ENCODE measurements at regions not wholly inside any gene's neighbourhood (a gene's known extent, or its start where the extent isn't known, plus 50 kb on each side); places are given as distances from the start of the nearest gene placed in this dataset.

- no peak for ATAC-seq
- Histone ChIP-seq H3K27ac (no peak overlapping the region), H3K4me3 (no peak overlapping the region), H3K4me1 (no peaks in the 10 kb centered on the region), H3K9me3 (no peaks in the 10 kb centered on the region), H3K4me2 (no peak overlapping the region)
- 50% methylated on average over 9 of the region's 9 CpGs for WGBS (ENCODE audit: missing lambda C conversion rate)
- CTCF ChIA-PET = no interaction called here
- TF ChIP-seq GATA3 (IDR thresholded peaks at IDR 0.05; ENCODE audit: borderline replicate concordance) (no peak), ZNF302 (CRISPR knock-in tag; IDR thresholded peaks at IDR 0.05) (no peak), REST (IDR thresholded peaks at IDR 0.05) (no peak), KDM1A (IDR thresholded peaks at IDR 0.05; ENCODE audit: low read depth) (no peak), BHLHE40 (IDR thresholded peaks at IDR 0.05; ENCODE audit: low read depth, low read length) (no peak), CHD2 (IDR thresholded peaks at IDR 0.05; ENCODE audit: low read length, partially characterized antibody) (no peak), FOXS1 (CRISPR knock-in tag; IDR thresholded peaks at IDR 0.05) (no peak), FOSB (CRISPR knock-in tag; IDR thresholded peaks at IDR 0.05) (no peak)
- no peak for DNase-seq (ENCODE audit: low read depth in 1 of 2, low spot score in 1 of 2)
- FAIRE-seq = no peak
- POLR2A ChIA-PET = no interaction called here
These were observed 198.7 kb upstream of the VSTM2A start for GRCh38 chr7:54343511-54343910.

- ATAC-seq (no peak), DNase-seq (ENCODE audit: low read depth in 1 of 2, low spot score in 1 of 2) (no peak), FAIRE-seq (no peak)
- Histone ChIP-seq H3K4me3 (no peak overlapping the region), H3K27ac (no peak overlapping the region), H3K4me1 (no peaks in the 10 kb centered on the region), H3K9me3 (no peaks in the 10 kb centered on the region), H3K4me2 (no peak overlapping the region)
- 0% methylated on average over 1 of the region's 1 CpG for WGBS (ENCODE audit: missing lambda C conversion rate)
- CTCF ChIA-PET = no interaction called here
- POLR2A ChIA-PET = no interaction called here
- no peak for TF ChIP-seq FOSB (CRISPR knock-in tag; IDR thresholded peaks at IDR 0.05)
- TF ChIP-seq HOXB5 (CRISPR knock-in tag; IDR thresholded peaks at IDR 0.05) = no peak
- no peak for TF ChIP-seq RFX5 (IDR thresholded peaks at IDR 0.05)
These were observed 196.4 kb upstream of the VSTM2A start for GRCh38 chr7:54345746-54346145.

- ChIA-PET POLR2A (no interaction called here), CTCF (no interaction called here)
- ATAC-seq (no peak), FAIRE-seq (no peak), DNase-seq (ENCODE audit: low read depth in 1 of 2, low spot score in 1 of 2) (no peak)
- Histone ChIP-seq H3K4me3 (no peak overlapping the region), H3K9me3 (no peaks in the 10 kb centered on the region), H3K27ac (no peak overlapping the region), H3K4me2 (no peak overlapping the region), H3K4me1 (no peaks in the 10 kb centered on the region)
- WGBS (ENCODE audit: missing lambda C conversion rate) = 24% methylated on average over 3 of the region's 3 CpGs
- no peak for TF ChIP-seq GATA3 (IDR thresholded peaks at IDR 0.05; ENCODE audit: borderline replicate concordance)
- no peak for TF ChIP-seq CHD2 (IDR thresholded peaks at IDR 0.05; ENCODE audit: low read length, partially characterized antibody)
- no peak for TF ChIP-seq CTCF (IDR thresholded peaks at IDR 0.05)
These were observed 192.9 kb upstream of the VSTM2A start for GRCh38 chr7:54349229-54349628.

GRCh38 chr7:54354436-54354835, 187.7 kb upstream of the VSTM2A start:
- FAIRE-seq = no peak
- H3K9me3 ChIP-seq = no peaks in the 10 kb centered on the region
- ChIA-PET POLR2A (no interaction called here), CTCF (no interaction called here)
- peak; percentile 70 to 75; a peak in 3 of 6 replicates for ATAC-seq
- peak in 1 of 2 experiments; percentile 33 for DNase-seq (ENCODE audit: low read depth in 1 of 2, low spot score in 1 of 2)
- 0 out of 3 replicates have a peak overlapping the region, but pooled peaks have one; percentile 25 for H3K4me3 ChIP-seq
- TF ChIP-seq FOXS1 (CRISPR knock-in tag; IDR thresholded peaks at IDR 0.05) (no peak), RNF2 (IDR thresholded peaks at IDR 0.05; ENCODE audit: borderline replicate concordance, low read depth) (no peak), HOXB13 (CRISPR knock-in tag; IDR thresholded peaks at IDR 0.05; ENCODE audit: low read depth) (no peak), HMGXB4 (CRISPR knock-in tag; IDR thresholded peaks at IDR 0.05; ENCODE audit: borderline replicate concordance) (no peak), ELK1 (IDR thresholded peaks at IDR 0.05; ENCODE audit: low read depth, low read length) (no peak), BCL3 (IDR thresholded peaks at IDR 0.05) (no peak), GATA3 (IDR thresholded peaks at IDR 0.05; ENCODE audit: borderline replicate concordance) (no peak)
- H3K4me1 ChIP-seq = no peaks in the 10 kb centered on the region
- peak overlapping the region; percentile 42; the same call in 2 of the 3 replicates for H3K4me2 ChIP-seq
- WGBS (ENCODE audit: missing lambda C conversion rate) = 5% methylated on average over 8 of the region's 8 CpGs
- no peak overlapping the region for H3K27ac ChIP-seq
